ENCODE measurements at regions not wholly inside any gene's neighbourhood (a gene's known extent, or its start where the extent isn't known, plus 50 kb on each side); places are given as distances from the start of the nearest gene placed in this dataset.

GRCh38 chr15:29622637-29623036 is 199.6 kb downstream of the TJP1 start:
- no peak overlapping the region for H3K4me3 ChIP-seq (replicated peaks in 1 of 2; ENCODE audit: low read depth in 2 of 2, low read length in 2 of 2)
- TF ChIP-seq CTCF (IDR thresholded peaks at IDR 0.05; ENCODE audit: low read depth, low read length), result no peak
- DNase-seq (ENCODE audit: low read depth in 2 of 2), result no peak

GRCh38 chr15:29621616-29622015 is 200.7 kb downstream of the TJP1 start:
- no peak overlapping the region for H3K4me3 ChIP-seq (replicated peaks in 1 of 2; ENCODE audit: low read depth in 2 of 2, low read length in 2 of 2)
- peak; percentile 7 to 69 for DNase-seq (ENCODE audit: low read depth in 2 of 2)
- no peak for TF ChIP-seq CTCF (IDR thresholded peaks at IDR 0.05; ENCODE audit: low read depth, low read length)

- no peak for DNase-seq (ENCODE audit: low read depth in 2 of 2)
- no peak for TF ChIP-seq CTCF (IDR thresholded peaks at IDR 0.05; ENCODE audit: low read depth, low read length)
- no peak overlapping the region for H3K4me3 ChIP-seq (replicated peaks in 1 of 2; ENCODE audit: low read depth in 2 of 2, low read length in 2 of 2)
Observed at GRCh38 chr15:29618586-29618985, 203.7 kb downstream of the TJP1 start.

- TF ChIP-seq CTCF (IDR thresholded peaks at IDR 0.05; ENCODE audit: low read depth, low read length), result no peak
- DNase-seq (ENCODE audit: low read depth in 2 of 2), result peak in 1 of 2 donors; percentile 26
- no peak overlapping the region for H3K4me3 ChIP-seq (replicated peaks in 1 of 2; ENCODE audit: low read depth in 2 of 2, low read length in 2 of 2)
Observed at GRCh38 chr15:29616512-29616911, 205.8 kb downstream of the TJP1 start.

- no peak for DNase-seq (ENCODE audit: low read depth in 2 of 2)
- no peak overlapping the region for H3K4me3 ChIP-seq (replicated peaks in 1 of 2; ENCODE audit: low read depth in 2 of 2, low read length in 2 of 2)
- no peak for TF ChIP-seq CTCF (IDR thresholded peaks at IDR 0.05; ENCODE audit: low read depth, low read length)
Observed at GRCh38 chr15:29615791-29616190, 206.5 kb downstream of the TJP1 start.

- TF ChIP-seq CTCF (IDR thresholded peaks at IDR 0.05; ENCODE audit: low read depth, low read length), result no peak
- no peak overlapping the region for H3K4me3 ChIP-seq (replicated peaks in 1 of 2; ENCODE audit: low read depth in 2 of 2, low read length in 2 of 2)
- DNase-seq (ENCODE audit: low read depth in 2 of 2), result peak in 1 of 2 donors; percentile 18
Observed at GRCh38 chr15:29613951-29614382, 208.3 kb downstream of the TJP1 start.

- H3K4me3 ChIP-seq (replicated peaks in 1 of 2; ENCODE audit: low read depth in 2 of 2, low read length in 2 of 2), result no peak overlapping the region
- no peak for TF ChIP-seq CTCF (IDR thresholded peaks at IDR 0.05; ENCODE audit: low read depth, low read length)
- peak; percentile 62 to 86 for DNase-seq (ENCODE audit: low read depth in 2 of 2)
Observed at GRCh38 chr15:29612701-29613100, 209.6 kb downstream of the TJP1 start.

Data from cardiac fibroblast (primary cell).